NCI-H2081 treated with DMSO at 0.1 percent for 48 hours (cell line): ENCODE measurements at regions not wholly inside any gene's neighbourhood (a gene's known extent, or its start where the extent isn't known, plus 50 kb on each side); places are given as distances from the start of the nearest gene placed in this dataset.
"Not testable (repeated sequence)": the region's sequence is repeated elsewhere in the genome, so short reads cannot be mapped to it uniquely, and the experiment has no call there.

ENCODE experiments used
- DNase-seq: peaks from one replicate; lab custom pipeline; 2025; lab: John Stamatoyannopoulos, UW

DNA sequence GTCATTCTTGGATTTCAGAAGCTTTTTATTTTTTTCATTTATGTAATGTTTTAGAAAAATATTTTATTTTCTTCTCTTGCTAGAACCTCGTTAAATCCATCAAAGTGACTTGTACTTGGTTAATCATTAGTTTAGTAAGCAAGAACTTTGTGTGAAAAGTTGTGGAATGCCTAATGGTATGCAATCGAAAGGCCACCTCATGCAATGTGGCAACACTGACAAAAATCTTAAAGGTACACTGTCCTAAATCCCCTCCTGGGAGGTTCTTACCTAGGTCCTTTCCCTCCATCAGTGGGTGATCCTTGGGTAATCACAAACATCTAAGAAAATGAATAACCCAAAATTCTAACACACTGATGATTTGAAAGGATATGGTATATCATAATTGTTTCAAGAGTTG lies 304.2 kb downstream of the DNAH5 start:
- no peak for DNase-seq

- no peak for DNase-seq
These were observed 311.8 kb downstream of the DNAH5 start for GRCh38 chr5:13632676-13633075.

DNA sequence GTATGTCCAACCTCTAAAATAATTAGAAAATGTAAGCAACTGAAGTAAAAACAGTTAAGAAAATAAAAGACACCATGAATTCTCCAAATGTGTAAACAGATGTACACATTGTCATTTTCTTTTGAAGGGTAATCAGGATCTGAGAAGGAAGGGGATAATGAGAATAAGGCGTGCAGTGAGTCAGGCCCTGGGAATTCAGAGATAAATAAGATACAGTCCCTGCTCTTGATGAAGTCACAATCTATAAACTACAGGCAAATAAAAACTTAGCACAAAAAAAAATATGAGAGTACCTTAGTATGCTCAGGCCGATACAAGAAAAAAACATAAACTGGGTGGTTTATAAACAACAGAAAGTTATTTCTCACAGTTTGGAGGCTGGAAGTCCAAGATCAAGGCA lies 315.3 kb downstream of the DNAH5 start:
- DNase-seq, result no peak

- no peak for DNase-seq
These were observed 316.6 kb downstream of the DNAH5 start for GRCh38 chr5:13627673-13628454.

- DNase-seq, result no peak
These were observed 318.8 kb downstream of the DNAH5 start for GRCh38 chr5:13625616-13626198.

DNA sequence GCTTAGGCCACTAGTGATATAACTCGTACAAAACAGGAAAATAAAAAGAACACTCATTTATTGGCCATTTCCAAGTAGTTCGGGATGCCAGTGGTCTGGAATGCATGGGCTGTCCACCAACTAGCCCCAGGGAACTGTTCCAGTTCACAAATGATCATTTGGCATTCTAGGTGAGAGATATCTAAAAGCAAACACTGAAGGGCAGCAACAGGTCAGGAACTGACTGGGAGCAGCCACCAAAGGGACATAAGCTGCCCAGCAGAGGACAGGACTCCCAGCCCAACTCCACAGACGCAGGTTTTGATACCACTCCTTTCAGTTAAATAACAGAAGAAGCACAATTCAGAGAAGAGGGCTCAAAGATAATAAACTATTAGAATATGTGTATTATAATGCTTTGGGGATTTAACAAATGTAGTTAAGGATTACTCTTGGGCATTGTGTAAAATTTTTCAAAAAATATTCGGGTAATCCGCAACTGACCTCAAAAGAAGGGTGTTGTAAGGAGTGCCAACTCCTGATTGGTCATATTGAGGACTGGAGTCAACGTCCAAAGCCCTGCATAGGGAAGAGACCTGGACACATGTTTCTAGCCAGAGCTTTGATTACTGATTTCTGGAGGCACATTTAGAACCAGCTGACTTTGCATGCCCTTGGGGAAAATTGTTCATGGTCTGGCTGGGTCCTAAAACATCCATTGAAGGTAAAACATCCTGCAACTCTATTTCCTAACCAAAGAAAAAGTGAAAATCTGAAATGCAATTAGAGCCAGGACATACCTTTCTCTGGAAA lies 320.0 kb downstream of the DNAH5 start:
- no peak for DNase-seq

GRCh38 chr5:13613621-13614020 lies 330.9 kb downstream of the DNAH5 start:
- no peak for DNase-seq

DNA sequence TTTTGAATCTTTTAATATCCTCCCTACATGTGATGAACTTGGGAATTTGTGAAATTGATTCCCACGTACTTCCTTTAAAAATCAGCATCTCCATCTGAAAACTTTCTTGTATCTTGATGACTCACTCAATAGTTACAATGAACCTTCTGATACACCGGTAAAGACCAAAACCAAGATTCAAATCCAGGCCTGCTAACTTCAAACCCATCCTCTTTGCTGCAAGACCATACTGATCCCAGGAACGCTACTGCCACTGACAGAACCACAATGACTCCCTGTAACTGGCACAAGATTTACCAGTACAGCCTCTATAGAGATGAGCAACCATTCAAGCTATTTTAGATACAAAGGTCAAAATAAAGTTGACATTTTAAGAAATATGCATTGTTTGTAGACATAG lies 332.9 kb downstream of the DNAH5 start:
- no peak for DNase-seq

DNA sequence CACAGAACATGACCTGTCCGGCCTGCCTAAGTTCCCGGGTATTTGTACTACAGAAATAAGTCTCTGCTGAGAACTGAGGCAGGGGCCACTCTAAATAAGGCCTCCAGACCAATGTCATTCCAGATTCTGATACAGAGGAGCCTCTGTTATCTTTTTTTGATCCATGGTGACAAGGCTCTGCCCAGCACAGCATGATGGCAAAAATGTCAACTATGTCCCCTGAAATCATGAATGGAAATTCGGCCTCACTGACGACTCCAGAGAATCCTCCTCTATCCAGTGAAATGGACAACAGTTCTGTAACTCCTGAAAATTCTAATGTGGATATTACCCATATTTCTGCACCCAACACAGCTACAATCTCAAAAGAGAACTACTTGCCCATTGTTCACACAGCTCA lies 335.0 kb downstream of the DNAH5 start:
- DNase-seq, result no peak

GRCh38 chr5:13606051-13606450 lies 338.4 kb downstream of the DNAH5 start:
- no peak for DNase-seq

DNA sequence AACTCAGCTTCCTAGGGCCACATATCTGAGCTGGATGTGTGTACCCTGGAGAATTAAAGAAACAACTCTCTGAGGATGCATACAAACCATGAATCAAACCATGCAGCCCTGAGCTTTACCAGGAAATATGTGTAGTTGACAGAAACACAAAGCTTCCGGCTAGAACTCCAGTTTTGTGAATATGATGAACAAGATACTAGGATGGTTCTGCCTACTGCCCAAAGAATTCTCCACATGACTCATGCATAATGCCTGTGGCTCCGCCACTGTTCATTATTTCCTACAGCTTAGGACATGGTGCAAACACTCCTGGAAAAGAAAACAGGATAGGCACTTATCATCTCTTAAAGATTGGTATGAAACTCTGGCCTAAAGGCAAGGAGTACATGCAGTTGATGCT lies 343.4 kb downstream of the DNAH5 start:
- DNase-seq, result no peak

DNA sequence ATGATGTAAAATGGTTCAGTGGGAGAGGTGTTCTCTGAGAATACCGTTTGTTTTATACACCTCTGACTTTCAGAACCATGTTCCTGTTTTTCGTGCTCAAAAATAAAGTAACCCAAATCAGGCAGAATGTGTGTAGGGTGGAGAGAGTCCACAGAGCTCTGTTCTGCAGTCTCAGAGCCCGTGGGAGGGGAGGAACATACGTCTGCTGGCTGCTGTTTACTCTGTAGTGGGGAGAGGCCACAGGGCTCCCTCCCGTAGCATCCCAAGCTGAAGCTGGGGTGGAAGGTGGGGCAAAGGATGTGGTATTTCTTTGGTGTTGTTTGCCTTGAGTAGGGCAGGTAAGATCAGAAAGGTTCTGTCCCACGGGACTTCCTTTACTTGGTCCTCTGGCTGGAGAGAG lies 348.5 kb downstream of the DNAH5 start:
- no peak for DNase-seq

DNA sequence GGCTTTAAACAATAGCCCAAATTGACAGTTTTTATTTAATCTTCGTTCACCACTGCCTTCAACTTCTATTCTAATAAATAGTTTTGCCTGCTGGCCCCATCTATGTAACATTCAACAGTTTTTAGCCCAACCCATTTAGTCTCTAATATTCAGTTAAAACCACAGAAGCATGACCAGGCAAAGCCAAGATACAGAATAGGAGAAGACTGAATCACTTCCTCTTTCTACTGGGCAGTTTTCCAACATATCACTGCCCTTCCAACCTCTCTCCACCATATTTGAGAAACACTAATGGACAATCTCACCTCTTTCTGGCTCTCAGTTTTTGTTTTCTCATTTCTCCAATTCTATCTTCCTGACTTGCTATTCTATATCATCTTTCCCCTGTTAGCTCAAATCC lies 352.9 kb downstream of the DNAH5 start:
- no peak for DNase-seq

GRCh38 chr5:13585324-13585723 lies 359.2 kb downstream of the DNAH5 start:
- DNase-seq, result no peak

DNA sequence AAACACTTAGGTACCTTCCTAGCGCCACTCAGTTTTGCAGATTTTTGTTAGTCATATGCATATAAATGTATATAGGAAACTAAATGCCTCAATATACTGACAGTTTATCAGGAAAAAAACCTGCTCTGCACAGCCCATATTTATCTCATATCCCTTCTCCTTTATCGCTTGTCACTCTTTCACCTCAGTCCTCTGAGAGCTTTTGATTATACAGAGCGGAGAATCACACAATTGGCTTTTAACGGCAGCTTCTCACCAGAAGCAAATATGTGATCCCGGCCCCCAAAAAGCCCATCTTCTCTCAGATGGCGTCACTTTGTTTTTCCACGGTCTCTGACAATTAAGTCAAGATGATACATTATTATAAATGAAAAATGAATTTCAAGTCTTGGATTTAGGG lies 362.6 kb downstream of the DNAH5 start:
- no peak for DNase-seq

DNA sequence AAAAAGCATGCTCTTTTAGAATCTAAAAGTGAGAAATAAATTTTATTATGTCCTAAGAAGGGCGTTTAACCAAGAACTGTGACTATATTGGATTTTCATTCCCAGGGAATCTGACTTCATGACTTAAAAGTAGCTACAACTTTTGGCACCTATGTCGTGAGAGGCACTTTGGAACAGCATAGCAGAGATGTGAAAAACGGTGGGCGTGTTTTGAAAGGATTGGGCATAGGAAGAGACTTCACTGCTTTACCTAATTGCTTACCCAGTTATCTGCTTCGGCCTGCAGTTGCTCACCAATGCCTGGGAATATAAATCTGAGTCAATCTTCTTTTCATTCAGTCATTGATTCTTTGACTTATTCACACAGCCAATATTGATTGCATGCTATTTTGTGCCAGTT lies 363.4 kb downstream of the DNAH5 start:
- DNase-seq, result no peak

DNA sequence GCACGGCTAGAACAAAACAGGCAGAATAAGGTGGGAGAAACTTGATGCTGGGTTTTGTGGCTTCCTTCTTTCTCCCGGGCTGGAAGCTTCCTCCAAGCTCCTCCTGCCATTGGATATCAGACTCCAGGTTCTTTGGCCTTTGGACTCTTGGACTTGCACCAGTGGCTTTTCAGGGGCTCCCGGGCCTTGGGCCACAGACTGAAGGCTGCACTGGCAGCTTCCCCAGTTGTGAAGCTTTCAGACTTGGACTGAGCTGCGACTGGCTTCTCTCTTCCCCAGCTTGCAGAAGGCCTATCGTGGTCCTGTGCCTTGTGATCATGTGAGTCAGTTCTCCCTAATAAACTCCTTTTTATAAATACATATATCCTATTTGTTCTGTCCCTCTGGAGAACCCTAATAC lies 364.4 kb downstream of the DNAH5 start:
- DNase-seq, result no peak

DNA sequence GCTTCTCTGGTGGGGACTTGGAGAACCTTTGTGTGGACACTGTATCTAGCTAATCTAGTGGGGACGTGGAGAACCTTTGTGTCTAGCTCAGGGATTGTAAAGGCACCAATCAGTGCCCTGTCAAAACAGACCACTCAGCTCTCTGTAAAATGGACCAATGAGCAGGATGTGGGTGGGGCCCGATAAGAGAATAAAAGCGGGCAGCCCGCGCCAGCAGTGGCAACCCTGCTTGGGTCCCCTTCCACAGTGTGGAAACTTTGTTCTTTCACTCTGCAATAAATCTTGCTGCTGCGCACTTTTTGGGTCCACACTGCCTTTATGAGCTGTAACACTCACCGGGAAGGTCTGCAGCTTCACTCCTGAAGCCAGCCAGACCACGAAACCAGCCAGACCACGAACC lies 365.4 kb downstream of the DNAH5 start:
- DNase-seq, result not testable (repeated sequence)

- DNase-seq, result not testable (repeated sequence)
These were observed 366.0 kb downstream of the DNAH5 start for GRCh38 chr5:13578311-13579039.

DNA sequence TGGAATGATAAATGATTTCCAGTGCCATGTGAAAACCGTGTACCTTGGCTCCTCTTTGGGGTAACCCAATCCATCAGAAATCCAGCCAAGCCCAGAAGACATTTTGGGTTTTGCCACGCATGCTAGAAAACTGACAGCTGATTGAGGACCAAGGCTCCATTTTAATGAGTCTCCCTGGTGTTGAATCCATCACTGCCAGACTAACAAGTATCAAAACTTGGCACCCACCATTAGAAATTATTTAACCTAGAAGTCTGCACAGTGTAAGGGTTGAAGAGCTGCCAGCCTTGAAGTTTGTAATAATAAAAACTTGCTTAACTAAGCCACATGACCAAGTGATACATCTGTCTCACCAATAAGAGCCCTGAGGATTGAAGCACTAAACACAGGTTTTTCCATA lies 369.9 kb downstream of the DNAH5 start:
- DNase-seq, result no peak

- no peak for DNase-seq
These were observed 372.3 kb downstream of the DNAH5 start for GRCh38 chr5:13572163-13572562.

DNA sequence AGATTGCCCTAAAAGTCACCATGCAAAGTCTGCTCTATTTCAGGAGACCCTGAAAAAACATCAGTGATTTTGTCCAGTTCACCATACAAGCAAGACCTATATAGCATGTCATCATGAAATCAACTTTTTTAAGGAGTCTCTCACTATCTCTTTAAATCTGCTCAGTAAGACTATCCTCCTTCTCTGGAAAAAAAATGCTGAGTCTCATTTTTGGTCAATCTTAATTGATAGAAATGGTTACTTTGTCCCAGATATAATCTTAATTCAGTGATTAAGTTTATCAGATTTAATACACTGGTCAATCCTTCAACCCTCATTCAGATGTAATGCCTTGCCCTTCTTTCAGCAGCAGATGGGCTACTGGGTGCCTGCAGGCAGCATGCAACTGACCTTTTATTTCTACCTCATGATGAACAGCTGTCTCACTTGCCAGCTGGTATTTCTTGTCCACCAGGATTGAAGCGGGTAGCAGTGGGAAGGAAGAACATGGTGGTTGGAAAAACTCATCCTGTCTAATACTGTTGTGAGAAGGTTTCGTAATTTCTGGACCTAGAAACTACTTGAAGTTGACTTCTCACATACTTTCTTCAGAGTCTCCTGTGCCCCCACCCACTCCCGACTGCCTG lies 375.3 kb downstream of the DNAH5 start:
- DNase-seq, result no peak
